Stomach (tissue), 4 donors: ENCODE measurements at regions not wholly inside any gene's neighbourhood (a gene's known extent, or its start where the extent isn't known, plus 50 kb on each side); places are given as distances from the start of the nearest gene placed in this dataset.

Experiments used
- POLR2A ChIP-seq, 4 donors: fragments of 450-650 bp; IDR thresholded peaks; one replicate each; pipeline ENCODE4 v1.6.1; 2016; ENCODE audit warnings: antibody characterized with exemption in 4 of 4, control low read depth in 2 of 4, mild to moderate bottlenecking in 1 of 4, moderate library complexity in 1 of 4
- POLR2AphosphoS5 ChIP-seq, 3 donors: sonication (generic); formaldehyde crosslinking; IDR thresholded peaks; one replicate each; pipeline ENCODE4 v1.6.1; 2016; ENCODE audit warnings: antibody characterized with exemption in 3 of 3
- TF ChIP-seq, protein P1 (sequence below), 7 experiments: fragments of 450-650 bp in 4 of 7; fragments of 200-600 bp in 3 of 7; sonication (generic) in 3 of 7; IDR thresholded peaks; one replicate each; pipeline ENCODE4 v1.5.1; 2016 to 2019; ENCODE audit warnings: antibody characterized with exemption in 7 of 7, control low read depth in 2 of 7, mild to moderate bottlenecking in 1 of 7

DNA sequence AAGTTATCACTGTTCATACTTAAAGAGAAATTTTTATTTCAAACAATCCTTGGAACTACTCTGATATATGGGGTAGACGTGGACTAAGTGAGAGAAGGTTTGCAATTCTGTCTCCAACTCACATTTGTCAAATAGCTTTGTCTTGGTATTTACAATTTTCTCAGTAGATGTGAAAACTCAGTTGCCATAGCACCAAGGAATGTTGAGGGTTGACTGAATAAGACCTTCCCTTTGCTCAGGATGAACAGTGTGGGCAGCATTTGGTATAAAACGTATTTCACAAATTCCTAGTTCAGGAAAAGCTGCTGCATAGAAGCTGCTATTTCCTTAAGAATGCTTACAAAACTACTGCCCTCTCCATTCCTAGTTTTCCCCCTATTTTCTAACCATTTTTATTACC is 399.5 kb downstream of the NKX6-1 start:
- TF ChIP-seq, protein P1, sequence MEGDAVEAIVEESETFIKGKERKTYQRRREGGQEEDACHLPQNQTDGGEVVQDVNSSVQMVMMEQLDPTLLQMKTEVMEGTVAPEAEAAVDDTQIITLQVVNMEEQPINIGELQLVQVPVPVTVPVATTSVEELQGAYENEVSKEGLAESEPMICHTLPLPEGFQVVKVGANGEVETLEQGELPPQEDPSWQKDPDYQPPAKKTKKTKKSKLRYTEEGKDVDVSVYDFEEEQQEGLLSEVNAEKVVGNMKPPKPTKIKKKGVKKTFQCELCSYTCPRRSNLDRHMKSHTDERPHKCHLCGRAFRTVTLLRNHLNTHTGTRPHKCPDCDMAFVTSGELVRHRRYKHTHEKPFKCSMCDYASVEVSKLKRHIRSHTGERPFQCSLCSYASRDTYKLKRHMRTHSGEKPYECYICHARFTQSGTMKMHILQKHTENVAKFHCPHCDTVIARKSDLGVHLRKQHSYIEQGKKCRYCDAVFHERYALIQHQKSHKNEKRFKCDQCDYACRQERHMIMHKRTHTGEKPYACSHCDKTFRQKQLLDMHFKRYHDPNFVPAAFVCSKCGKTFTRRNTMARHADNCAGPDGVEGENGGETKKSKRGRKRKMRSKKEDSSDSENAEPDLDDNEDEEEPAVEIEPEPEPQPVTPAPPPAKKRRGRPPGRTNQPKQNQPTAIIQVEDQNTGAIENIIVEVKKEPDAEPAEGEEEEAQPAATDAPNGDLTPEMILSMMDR (IDR thresholded peaks at IDR 0.05): no peak
- TF ChIP-seq POLR2A (IDR thresholded peaks at IDR 0.05) (no peak), POLR2AphosphoS5 (IDR thresholded peaks at IDR 0.05) (no peak)
